SU-DHL-6 (cell line): ENCODE measurements at regions not wholly inside any gene's neighbourhood (a gene's known extent, or its start where the extent isn't known, plus 50 kb on each side); places are given as distances from the start of the nearest gene placed in this dataset.

ENCODE experiments used
- CTCF ChIP-seq: fragments of 200-600 bp; sonication (generic); IDR thresholded peaks from one replicate; pipeline ENCODE4 v1.5.1; 2017; ENCODE audit warnings: antibody characterized with exemption, mild to moderate bottlenecking, low read length, moderate library complexity; ENCODE audit not compliant: insufficient read depth, poor library complexity, severe bottlenecking
- EZH2phosphoT487 ChIP-seq: fragments of 200-600 bp; sonication (generic), shearing (Covaris generic); conservative IDR thresholded peaks from 2 replicates; pipeline ENCODE4 v1.6.1; 2018; ENCODE audit warnings: mild to moderate bottlenecking, antibody characterized with exemption, low read length, moderate library complexity, mixed read lengths

- TF ChIP-seq EZH2phosphoT487 (no peak), CTCF (no peak)
These were observed 251.4 kb downstream of the DOK5 start for GRCh38 chr20:54726687-54727300.
